KOPT-K1 (cell line): ENCODE measurements at regions not wholly inside any gene's neighbourhood (a gene's known extent, or its start where the extent isn't known, plus 50 kb on each side); places are given as distances from the start of the nearest gene placed in this dataset.
"Not testable (repeated sequence)": the region's sequence is repeated elsewhere in the genome, so short reads cannot be mapped to it uniquely, and the experiment has no call there.

Experiments used
- H3K27ac ChIP-seq: fragments of 200-600 bp; sonication (generic); 2 replicates; pipeline ENCODE4 v1.5.1; 2016; ENCODE audit warnings: antibody characterized with exemption, mild to moderate bottlenecking, low read depth, low read length; ENCODE audit not compliant: poor library complexity, severe bottlenecking
- H3K36me3 ChIP-seq: fragments of 200-600 bp; sonication (generic); 2 replicates; pipeline ENCODE4 v1.5.1; 2017; ENCODE audit warnings: antibody characterized with exemption, mild to moderate bottlenecking, low read length, moderate library complexity; ENCODE audit not compliant: insufficient read depth
- H3K9me3 ChIP-seq: fragments of 200-600 bp; sonication (generic); 2 replicates; pipeline ENCODE4 v1.5.1; 2017; ENCODE audit warnings: antibody characterized with exemption, low read length, mild to moderate bottlenecking; ENCODE audit not compliant: insufficient read depth, poor library complexity, severe bottlenecking

GRCh38 chr2:204161886-204162285 is 225.3 kb downstream of the ICOS start:
- Histone ChIP-seq H3K36me3 (no peaks in the 10 kb centered on the region), H3K9me3 (peaks cover 5% of the 10 kb centered on the region), H3K27ac (no peak overlapping the region)

GRCh38 chr2:204166961-204167360 is 230.4 kb downstream of the ICOS start:
- Histone ChIP-seq H3K36me3 (no peaks in the 10 kb centered on the region), H3K9me3 (no peaks in the 10 kb centered on the region), H3K27ac (no peak overlapping the region)

- H3K36me3 ChIP-seq, H3K9me3 ChIP-seq, H3K27ac ChIP-seq: not testable (repeated sequence)
These were observed 231.1 kb downstream of the ICOS start for GRCh38 chr2:204167670-204168069.

GRCh38 chr2:204170411-204170810 is 233.8 kb downstream of the ICOS start:
- Histone ChIP-seq H3K36me3 (no peaks in the 10 kb centered on the region), H3K9me3 (no peaks in the 10 kb centered on the region), H3K27ac (no peak overlapping the region)

GRCh38 chr2:204171432-204172144 is 235.0 kb downstream of the ICOS start:
- Histone ChIP-seq H3K9me3 (no peaks in the 10 kb centered on the region), H3K27ac (no peak overlapping the region), H3K36me3 (no peaks in the 10 kb centered on the region)

- Histone ChIP-seq H3K36me3 (no peaks in the 10 kb centered on the region), H3K27ac (no peak overlapping the region), H3K9me3 (no peaks in the 10 kb centered on the region)
These were observed 235.6 kb downstream of the ICOS start for GRCh38 chr2:204172145-204172600.

- Histone ChIP-seq H3K36me3 (no peaks in the 10 kb centered on the region), H3K9me3 (no peaks in the 10 kb centered on the region), H3K27ac (no peak overlapping the region)
These were observed 237.5 kb downstream of the ICOS start for GRCh38 chr2:204174034-204174433.

- H3K27ac ChIP-seq: no peak overlapping the region
- H3K36me3 ChIP-seq: no peaks in the 10 kb centered on the region
- H3K9me3 ChIP-seq: no peaks in the 10 kb centered on the region
These were observed 239.1 kb downstream of the ICOS start for GRCh38 chr2:204175552-204176271.

GRCh38 chr2:204176306-204176705 is 239.7 kb downstream of the ICOS start:
- Histone ChIP-seq H3K9me3 (no peaks in the 10 kb centered on the region), H3K36me3 (no peaks in the 10 kb centered on the region), H3K27ac (no peak overlapping the region)

GRCh38 chr2:204177251-204177976 is 240.9 kb downstream of the ICOS start:
- Histone ChIP-seq H3K27ac (no peak overlapping the region), H3K36me3 (no peaks in the 10 kb centered on the region), H3K9me3 (no peaks in the 10 kb centered on the region)

- Histone ChIP-seq H3K9me3 (no peaks in the 10 kb centered on the region), H3K36me3 (no peaks in the 10 kb centered on the region), H3K27ac (no peak overlapping the region)
These were observed 241.5 kb downstream of the ICOS start for GRCh38 chr2:204177977-204178522.

- no peaks in the 10 kb centered on the region for H3K9me3 ChIP-seq
- no peaks in the 10 kb centered on the region for H3K36me3 ChIP-seq
- no peak overlapping the region for H3K27ac ChIP-seq
These were observed 244.1 kb downstream of the ICOS start for GRCh38 chr2:204180649-204181048.

GRCh38 chr2:204183608-204184007 is 247.0 kb downstream of the ICOS start:
- Histone ChIP-seq H3K36me3 (no peaks in the 10 kb centered on the region), H3K9me3 (no peaks in the 10 kb centered on the region), H3K27ac (no peak overlapping the region)

- no peak overlapping the region for H3K27ac ChIP-seq
- H3K9me3 ChIP-seq: no peaks in the 10 kb centered on the region
- no peaks in the 10 kb centered on the region for H3K36me3 ChIP-seq
These were observed 247.7 kb downstream of the ICOS start for GRCh38 chr2:204184226-204184625.
